Vagina (tissue), 2 donors: ENCODE measurements at regions not wholly inside any gene's neighbourhood (a gene's known extent, or its start where the extent isn't known, plus 50 kb on each side); places are given as distances from the start of the nearest gene placed in this dataset.

Source experiments
- DNase-seq, 2 donors: peaks; one replicate each; pipeline ENCODE4 v3.0.0-alpha.2; 2017; ENCODE audit errors: extremely low spot score in 2 of 2
- H3K27ac ChIP-seq: fragments of 200-600 bp; sonication (generic); one replicate; pipeline ENCODE4 v1.5.1; 2019
- H3K27me3 ChIP-seq: fragments of 200-600 bp; sonication (generic); one replicate; pipeline ENCODE4 v1.5.1; 2019
- H3K36me3 ChIP-seq, 2 donors: fragments of 200-600 bp; sonication (generic); one replicate each; pipeline ENCODE4 v1.5.1; 2017 to 2019
- H3K4me1 ChIP-seq: fragments of 200-600 bp; sonication (generic); one replicate; pipeline ENCODE4 v1.5.1; 2019
- H3K4me3 ChIP-seq, 2 donors: fragments of 200-600 bp; sonication (generic); 1 replicate in 1 of 2; 2 replicates in 1 of 2; pipeline ENCODE4 v1.5.1; 2016 to 2019
- H3K9me3 ChIP-seq: fragments of 200-600 bp; sonication (generic); one replicate; pipeline ENCODE4 v1.5.1; 2019
- POLR2A ChIP-seq, 2 donors: fragments of 450-650 bp; IDR thresholded peaks; one replicate each; pipeline ENCODE4 v1.6.1; 2017; ENCODE audit warnings: antibody characterized with exemption in 2 of 2, mild to moderate bottlenecking in 2 of 2, moderate library complexity in 2 of 2
- POLR2AphosphoS5 ChIP-seq, 2 donors: sonication (generic); formaldehyde crosslinking; IDR thresholded peaks; one replicate each; pipeline ENCODE4 v1.9.0; 2017; ENCODE audit warnings: antibody characterized with exemption in 2 of 2, mild to moderate bottlenecking in 2 of 2, low read depth in 1 of 2; ENCODE audit not compliant: insufficient read depth in 1 of 2
- intact Hi-C: fragments of 100-400 bp; cut with DNase I; formaldehyde crosslinking; loops from one replicate; pipeline ENCODE4 v1.15.1; 2023
- TF ChIP-seq, protein P1 (sequence below), 3 experiments: fragments of 450-650 bp in 2 of 3; fragments of 200-600 bp in 1 of 3; sonication (generic) in 1 of 3; IDR thresholded peaks; one replicate each; pipeline ENCODE4 v1.5.1; 2017 to 2019; ENCODE audit warnings: antibody characterized with exemption in 3 of 3, mild to moderate bottlenecking in 2 of 3, moderate library complexity in 2 of 3

DNA sequence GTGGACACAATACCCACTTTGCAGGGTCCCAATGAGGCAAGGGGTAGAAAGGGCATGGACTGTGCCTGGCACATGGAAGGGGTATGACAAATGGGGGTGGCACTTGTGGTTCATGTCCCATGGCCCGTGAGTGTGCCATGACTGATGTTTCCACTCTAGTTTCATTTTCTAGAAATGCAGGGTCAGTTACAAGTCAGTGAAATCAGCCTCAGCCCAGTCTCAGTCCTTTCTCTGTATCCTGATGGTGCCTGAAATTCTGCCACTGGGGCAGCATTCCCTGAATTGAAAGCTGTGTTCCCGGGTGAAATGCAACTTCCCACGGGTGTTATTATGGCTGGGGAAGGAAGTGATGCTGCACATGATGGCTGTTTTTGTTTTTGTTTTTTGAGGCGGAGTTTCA is 110.8 kb upstream of the ZBTB40 start:
- no peaks in the 10 kb centered on the region for H3K4me1 ChIP-seq
- intact Hi-C loops, result no loop called here
- DNase-seq, result no peak
- no peaks in the 10 kb centered on the region for H3K36me3 ChIP-seq
- H3K27ac ChIP-seq, result no peak overlapping the region
- no peaks in the 10 kb centered on the region for H3K9me3 ChIP-seq
- H3K4me3 ChIP-seq, result no peak overlapping the region
- H3K27me3 ChIP-seq, result no peaks in the 10 kb centered on the region
- TF ChIP-seq POLR2AphosphoS5 (IDR thresholded peaks at IDR 0.05; ENCODE audit: insufficient read depth in 1 of 2, low read depth in 1 of 2) (no peak), POLR2A (IDR thresholded peaks at IDR 0.05) (no peak)
- TF ChIP-seq, protein P1, sequence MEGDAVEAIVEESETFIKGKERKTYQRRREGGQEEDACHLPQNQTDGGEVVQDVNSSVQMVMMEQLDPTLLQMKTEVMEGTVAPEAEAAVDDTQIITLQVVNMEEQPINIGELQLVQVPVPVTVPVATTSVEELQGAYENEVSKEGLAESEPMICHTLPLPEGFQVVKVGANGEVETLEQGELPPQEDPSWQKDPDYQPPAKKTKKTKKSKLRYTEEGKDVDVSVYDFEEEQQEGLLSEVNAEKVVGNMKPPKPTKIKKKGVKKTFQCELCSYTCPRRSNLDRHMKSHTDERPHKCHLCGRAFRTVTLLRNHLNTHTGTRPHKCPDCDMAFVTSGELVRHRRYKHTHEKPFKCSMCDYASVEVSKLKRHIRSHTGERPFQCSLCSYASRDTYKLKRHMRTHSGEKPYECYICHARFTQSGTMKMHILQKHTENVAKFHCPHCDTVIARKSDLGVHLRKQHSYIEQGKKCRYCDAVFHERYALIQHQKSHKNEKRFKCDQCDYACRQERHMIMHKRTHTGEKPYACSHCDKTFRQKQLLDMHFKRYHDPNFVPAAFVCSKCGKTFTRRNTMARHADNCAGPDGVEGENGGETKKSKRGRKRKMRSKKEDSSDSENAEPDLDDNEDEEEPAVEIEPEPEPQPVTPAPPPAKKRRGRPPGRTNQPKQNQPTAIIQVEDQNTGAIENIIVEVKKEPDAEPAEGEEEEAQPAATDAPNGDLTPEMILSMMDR (IDR thresholded peaks at IDR 0.05), result no peak

DNA sequence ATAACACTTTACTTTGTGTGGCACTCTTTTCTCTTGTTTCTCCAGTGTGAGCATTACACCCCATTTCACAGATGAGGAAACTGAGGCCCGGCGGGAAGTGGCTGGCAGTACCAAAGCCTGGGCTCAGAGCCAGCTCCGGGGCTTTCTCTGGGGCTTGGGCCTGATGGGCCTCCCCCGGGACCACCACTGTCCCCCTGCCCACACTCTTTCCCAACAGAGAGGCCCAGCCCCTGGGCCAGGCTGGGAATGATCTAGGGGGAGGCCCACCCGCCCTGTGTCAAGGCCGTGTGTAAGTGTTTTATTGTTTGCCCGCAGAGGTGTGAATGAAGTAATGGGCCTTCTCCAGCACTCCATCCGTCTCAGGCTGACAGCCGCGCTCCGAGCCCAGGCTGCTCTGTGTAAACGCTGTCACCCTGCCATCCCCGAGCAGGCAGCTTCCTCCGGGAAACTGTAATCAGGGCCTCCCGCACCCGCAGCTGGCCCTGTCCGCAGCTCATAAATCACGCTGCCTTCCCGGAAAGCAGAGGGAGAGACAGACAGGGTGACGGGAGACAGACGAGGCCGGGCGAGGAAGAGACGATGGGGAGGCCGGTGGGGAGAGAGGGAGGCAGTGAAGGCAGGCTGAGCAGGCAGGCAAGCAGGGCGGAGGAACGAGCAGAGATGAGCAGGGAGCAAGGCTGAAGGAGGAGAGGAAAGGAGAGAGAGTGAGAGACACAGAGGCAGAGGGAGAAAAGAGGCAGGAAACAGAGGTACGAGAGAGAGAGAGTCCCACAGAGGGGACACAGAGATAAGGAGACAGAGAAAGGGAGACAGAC is 109.7 kb upstream of the ZBTB40 start:
- no peaks in the 10 kb centered on the region for H3K36me3 ChIP-seq
- DNase-seq, result no peak
- no peak overlapping the region for H3K4me3 ChIP-seq
- intact Hi-C loops, result no loop called here
- H3K27ac ChIP-seq, result no peak overlapping the region
- H3K4me1 ChIP-seq, result no peaks in the 10 kb centered on the region
- no peak for TF ChIP-seq POLR2AphosphoS5 (IDR thresholded peaks at IDR 0.05; ENCODE audit: insufficient read depth in 1 of 2, low read depth in 1 of 2)
- no peaks in the 10 kb centered on the region for H3K9me3 ChIP-seq
- H3K27me3 ChIP-seq, result no peaks in the 10 kb centered on the region

DNA sequence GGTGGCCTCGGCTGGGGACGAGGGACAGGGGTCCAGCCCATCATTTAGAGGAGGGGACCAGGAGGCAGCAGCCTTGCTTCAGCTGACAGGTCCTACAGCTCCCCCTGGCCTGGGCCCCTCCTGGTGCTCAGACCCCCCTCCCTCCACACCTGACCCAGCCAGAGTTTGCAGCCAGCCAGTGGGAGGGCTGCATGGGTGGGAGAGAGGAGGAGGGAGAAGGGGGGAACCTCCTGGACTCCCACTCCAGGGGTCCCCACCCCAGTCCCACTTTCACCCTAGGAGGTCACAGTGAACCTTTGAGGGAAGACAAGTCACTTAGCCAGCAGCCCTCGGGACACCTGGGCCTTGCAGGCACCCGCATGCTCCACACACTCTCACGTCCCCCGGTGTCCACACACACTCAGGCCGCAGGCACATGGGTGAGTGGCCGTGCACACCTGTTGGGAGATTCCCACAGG is 108.9 kb upstream of the ZBTB40 start:
- TF ChIP-seq, protein P1 (IDR thresholded peaks at IDR 0.05), result no peak
- no peak for TF ChIP-seq POLR2AphosphoS5 (IDR thresholded peaks at IDR 0.05; ENCODE audit: insufficient read depth in 1 of 2, low read depth in 1 of 2)
- intact Hi-C loops, result no loop called here
- H3K4me3 ChIP-seq, result no peak overlapping the region
- H3K27ac ChIP-seq, result no peak overlapping the region
- no peak for DNase-seq
- H3K27me3 ChIP-seq, result no peaks in the 10 kb centered on the region
- H3K4me1 ChIP-seq, result no peaks in the 10 kb centered on the region
- no peaks in the 10 kb centered on the region for H3K36me3 ChIP-seq
- no peaks in the 10 kb centered on the region for H3K9me3 ChIP-seq

DNA sequence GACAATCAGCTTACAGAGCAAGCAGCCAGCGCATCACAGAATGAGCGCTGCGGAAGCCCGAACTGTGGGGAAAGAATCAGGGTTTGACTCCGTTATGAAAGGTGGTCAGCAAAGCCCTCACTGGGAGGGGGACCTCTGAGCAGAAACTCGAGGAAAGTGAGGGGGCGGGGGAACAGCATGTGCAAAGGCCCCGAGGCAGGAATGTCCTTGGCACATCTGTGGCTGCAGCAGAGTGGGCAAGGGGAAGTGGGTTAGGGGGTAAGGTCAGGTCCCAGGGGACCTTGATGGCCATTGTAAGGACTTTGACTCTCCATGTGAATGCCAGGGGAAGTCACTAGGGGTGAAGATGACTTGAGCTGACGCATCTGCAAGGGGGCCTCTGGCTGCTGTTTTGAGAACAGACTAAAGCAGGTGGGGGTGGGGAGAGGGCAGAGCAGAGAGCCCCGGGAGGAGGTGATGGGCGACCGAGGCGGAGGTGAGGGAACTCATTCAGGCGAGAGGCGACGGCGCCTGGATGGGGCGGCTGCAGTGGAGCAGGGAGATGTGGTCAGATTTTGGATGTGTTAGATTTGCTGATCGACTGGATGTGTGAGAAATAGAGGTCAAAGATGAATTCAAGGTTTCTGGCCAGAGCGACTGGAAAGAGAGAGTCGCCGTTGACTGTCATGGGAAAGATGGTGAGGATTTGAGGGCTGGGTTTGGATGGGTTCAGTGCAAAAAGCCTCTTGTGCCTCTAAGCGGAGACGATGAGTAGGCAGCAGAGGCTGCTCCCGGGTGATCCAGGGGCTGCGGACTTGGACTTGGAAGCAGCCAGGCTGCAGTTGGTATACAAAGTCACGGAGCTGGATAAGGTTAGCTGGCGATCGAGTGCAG is 108.0 kb upstream of the ZBTB40 start:
- Histone ChIP-seq H3K9me3 (no peaks in the 10 kb centered on the region), H3K36me3 (no peaks in the 10 kb centered on the region), H3K4me1 (no peaks in the 10 kb centered on the region), H3K27ac (no peak overlapping the region), H3K4me3 (no peak overlapping the region), H3K27me3 (no peaks in the 10 kb centered on the region)
- no peak for TF ChIP-seq POLR2AphosphoS5 (IDR thresholded peaks at IDR 0.05; ENCODE audit: insufficient read depth in 1 of 2, low read depth in 1 of 2)
- no peak for TF ChIP-seq POLR2A (IDR thresholded peaks at IDR 0.05)
- TF ChIP-seq, protein P1 (IDR thresholded peaks at IDR 0.05), result no peak
- intact Hi-C loops, result no loop called here
- DNase-seq, result no peak

DNA sequence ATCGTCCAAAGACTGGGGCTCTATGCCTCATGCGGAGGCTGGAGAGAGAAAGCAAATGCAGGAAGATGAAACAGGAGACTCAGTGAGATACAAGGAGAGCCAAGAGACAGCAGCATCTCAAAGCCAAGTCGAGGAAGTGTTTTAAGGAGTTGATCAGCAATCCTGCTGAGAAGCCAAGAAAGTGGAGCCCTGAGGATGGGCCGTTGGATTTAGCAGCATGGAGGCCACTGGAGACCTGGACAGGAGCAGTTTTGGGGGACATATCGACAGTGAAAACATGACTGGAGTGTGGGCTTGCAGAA is 107.4 kb upstream of the ZBTB40 start:
- Histone ChIP-seq H3K27ac (no peak overlapping the region), H3K27me3 (no peaks in the 10 kb centered on the region), H3K36me3 (no peaks in the 10 kb centered on the region), H3K4me3 (no peak overlapping the region), H3K9me3 (no peaks in the 10 kb centered on the region), H3K4me1 (no peaks in the 10 kb centered on the region)
- TF ChIP-seq POLR2A (IDR thresholded peaks at IDR 0.05) (no peak), POLR2AphosphoS5 (IDR thresholded peaks at IDR 0.05; ENCODE audit: insufficient read depth in 1 of 2, low read depth in 1 of 2) (no peak)
- TF ChIP-seq, protein P1 (IDR thresholded peaks at IDR 0.05), result no peak
- no peak for DNase-seq
- intact Hi-C loops, result no loop called here
